ENCODE measurements at regions not wholly inside any gene's neighbourhood (a gene's known extent, or its start where the extent isn't known, plus 50 kb on each side); places are given as distances from the start of the nearest gene placed in this dataset.

- no peak for DNase-seq
- Histone ChIP-seq H3K27ac (peak overlapping the region in 2 of 3 donors; percentile 47 to 81), H3K4me3 (no peak overlapping the region), H3K9me3 (no peaks in the 10 kb centered on the region), H3K27me3 (no peaks in the 10 kb centered on the region), H3K4me1 (peaks cover 0 to 13% (median 6%) of the 10 kb centered on the region in 4 donors), H3K36me3 (no peaks in the 10 kb centered on the region)
- no peak for TF ChIP-seq CTCF (IDR thresholded peaks at IDR 0.05)
- TF ChIP-seq POLR2A (IDR thresholded peaks at IDR 0.05), result no peak
- 69% methylated on average over 4 of the region's 6 CpGs for WGBS (ENCODE audit: insufficient coverage, low coverage, low lambda C conversion rate, missing lambda C conversion rate)
- no peak for ATAC-seq
- intact Hi-C loops (cut with DNase I), result no loop called here
Measured at GRCh38 chr1:4084446-4084845, 184.4 kb upstream of the C1orf174 start.

GRCh38 chr1:4084896-4085295, 184.8 kb upstream of the C1orf174 start:
- no peaks in the 10 kb centered on the region for H3K27me3 ChIP-seq
- H3K36me3 ChIP-seq, result no peaks in the 10 kb centered on the region
- WGBS (ENCODE audit: insufficient coverage, low coverage, low lambda C conversion rate, missing lambda C conversion rate), result 78% methylated on average over 5 of the region's 6 CpGs
- no peak overlapping the region for H3K4me3 ChIP-seq
- TF ChIP-seq CTCF (IDR thresholded peaks at IDR 0.05) (no peak), POLR2A (IDR thresholded peaks at IDR 0.05) (no peak)
- ATAC-seq, result no peak
- H3K27ac ChIP-seq, result no peak overlapping the region
- peaks cover 0 to 13% (median 6%) of the 10 kb centered on the region in 4 donors for H3K4me1 ChIP-seq
- peak in 1 of 3 donors; percentile 25 for DNase-seq
- no peaks in the 10 kb centered on the region for H3K9me3 ChIP-seq
- intact Hi-C loops (cut with DNase I), result no loop called here

GRCh38 chr1:4085546-4085945, 185.5 kb upstream of the C1orf174 start:
- no peak overlapping the region for H3K4me3 ChIP-seq
- 70% methylated on average over 4 of the region's 5 CpGs for WGBS (ENCODE audit: insufficient coverage, low coverage, low lambda C conversion rate, missing lambda C conversion rate)
- H3K27ac ChIP-seq, result no peak overlapping the region
- H3K36me3 ChIP-seq, result no peaks in the 10 kb centered on the region
- TF ChIP-seq POLR2A (IDR thresholded peaks at IDR 0.05) (no peak), CTCF (IDR thresholded peaks at IDR 0.05) (no peak)
- DNase-seq (no peak), ATAC-seq (no peak)
- no peaks in the 10 kb centered on the region for H3K27me3 ChIP-seq
- intact Hi-C loops (cut with DNase I), result no loop called here
- H3K4me1 ChIP-seq, result peaks cover 0 to 13% (median 6%) of the 10 kb centered on the region in 4 donors
- H3K9me3 ChIP-seq, result no peaks in the 10 kb centered on the region

GRCh38 chr1:4086085-4086850, 186.2 kb upstream of the C1orf174 start:
- H3K4me1 ChIP-seq, result peaks cover 0 to 13% (median 6%) of the 10 kb centered on the region in 4 donors
- H3K4me3 ChIP-seq, result no peak overlapping the region
- 76% methylated on average over 8 of the region's 14 CpGs for WGBS (ENCODE audit: insufficient coverage, low coverage, low lambda C conversion rate, missing lambda C conversion rate)
- no peak for ATAC-seq
- no peaks in the 10 kb centered on the region for H3K27me3 ChIP-seq
- TF ChIP-seq POLR2A (IDR thresholded peaks at IDR 0.05), result no peak
- no peak for TF ChIP-seq CTCF (IDR thresholded peaks at IDR 0.05)
- H3K27ac ChIP-seq, result no peak overlapping the region
- no peak for DNase-seq
- H3K9me3 ChIP-seq, result no peaks in the 10 kb centered on the region
- H3K36me3 ChIP-seq, result no peaks in the 10 kb centered on the region
- intact Hi-C loops (cut with DNase I), result no loop called here

Data from right lobe of liver (tissue), 6 donors.